ENCODE measurements at regions not wholly inside any gene's neighbourhood (a gene's known extent, or its start where the extent isn't known, plus 50 kb on each side); places are given as distances from the start of the nearest gene placed in this dataset.

DNA sequence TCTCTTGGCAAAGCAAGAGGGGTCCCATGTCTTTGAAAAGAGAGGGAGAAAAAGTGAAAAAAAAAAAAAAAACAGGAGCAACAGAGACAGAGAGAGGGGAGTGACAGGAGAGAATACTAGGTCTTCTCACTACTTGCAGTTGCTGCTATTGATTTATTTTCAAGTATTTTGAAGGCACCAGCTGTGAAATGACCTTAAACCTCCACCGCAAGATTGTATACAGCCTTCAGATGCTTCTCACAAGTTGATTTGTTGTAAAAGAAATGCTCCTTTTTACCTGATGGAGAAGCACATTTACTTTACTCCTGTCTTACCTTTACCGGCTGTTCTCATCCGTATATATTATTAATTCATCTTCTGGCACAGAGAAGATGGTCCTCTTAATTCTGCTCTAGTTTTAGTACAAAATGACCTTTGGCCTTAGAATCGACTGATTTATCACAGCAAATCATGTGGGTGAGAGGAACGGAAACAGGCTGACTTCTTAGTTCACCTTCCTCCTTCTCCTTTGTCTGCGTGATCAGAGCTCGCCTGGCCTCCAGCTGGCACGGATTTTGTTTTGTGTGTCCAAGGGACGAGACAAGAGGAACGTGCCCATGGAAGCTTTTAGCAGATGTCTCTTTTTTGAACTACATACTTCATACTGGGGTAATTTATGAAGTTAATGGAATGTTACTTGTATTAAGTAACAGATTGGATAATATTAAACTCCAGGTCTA is 82.4 kb upstream of the PACRGL start:
- CTCF ChIA-PET: no interaction called here
- POLR2A ChIA-PET: no interaction called here
- Histone ChIP-seq H3K4me1 (ENCODE audit: control insufficient read depth, extremely low read depth, insufficient read depth, low read length) (peaks cover 10% of the 10 kb centered on the region), H3K27me3 (ENCODE audit: control insufficient read depth in 2 of 2, insufficient read depth in 2 of 2, low read length in 2 of 2) (no peaks in the 10 kb centered on the region), H3K36me3 (ENCODE audit: control insufficient read depth in 2 of 2, extremely low read depth in 1 of 2, insufficient read depth in 2 of 2, low read length in 2 of 2) (no peaks in the 10 kb centered on the region), H4K20me1 (replicated peaks; ENCODE audit: control insufficient read depth, extremely low read depth, insufficient read depth, low read length) (no peaks in the 10 kb centered on the region), H3K9ac (replicated peaks; ENCODE audit: extremely low read depth, insufficient read depth, low read length) (no peak overlapping the region), H3K79me2 (ENCODE audit: control insufficient read depth, insufficient read depth, low read length) (no peaks in the 10 kb centered on the region), H3K27ac (ENCODE audit: insufficient read depth, low read depth, low read length) (no peak overlapping the region), H3K9me1 (replicated peaks; ENCODE audit: control insufficient read depth, extremely low read depth, insufficient read depth, low read length) (no peaks in the 10 kb centered on the region), H2AFZ (ENCODE audit: low read depth, low read length) (no peak overlapping the region), H3K9me3 (replicated peaks; ENCODE audit: control insufficient read depth, insufficient read depth, low read length) (no peaks in the 10 kb centered on the region), H3K4me3 (replicated peaks in 1 of 3; ENCODE audit: insufficient read depth in 1 of 3, low read depth in 1 of 3, low read length in 3 of 3) (no peak overlapping the region), H3K4me2 (ENCODE audit: insufficient read depth, low read length) (no peak overlapping the region)
- DNase-seq (ENCODE audit: low read depth, low spot score): peak; percentile 51
- no peak for TF ChIP-seq EZH2 (IDR thresholded peaks at IDR 0.05; ENCODE audit: borderline replicate concordance, low read depth, low read length, severe bottlenecking)
- no peak for TF ChIP-seq FOS (IDR thresholded peaks at IDR 0.05; ENCODE audit: borderline replicate concordance, insufficient read depth, low read length)
- TF ChIP-seq POLR2A (IDR thresholded peaks at IDR 0.05; ENCODE audit: low read depth, low read length): no peak
- TF ChIP-seq GATA2 (IDR thresholded peaks at IDR 0.05; ENCODE audit: insufficient read depth, insufficient read length, low read depth, low read length): no peak
- TF ChIP-seq, protein P1, sequence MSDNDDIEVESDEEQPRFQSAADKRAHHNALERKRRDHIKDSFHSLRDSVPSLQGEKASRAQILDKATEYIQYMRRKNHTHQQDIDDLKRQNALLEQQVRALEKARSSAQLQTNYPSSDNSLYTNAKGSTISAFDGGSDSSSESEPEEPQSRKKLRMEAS (IDR thresholded peaks at IDR 0.05; ENCODE audit: insufficient read depth, insufficient read length): no peak
- TF ChIP-seq JUN (IDR thresholded peaks at IDR 0.05; ENCODE audit: borderline replicate concordance, insufficient read depth, insufficient read length, low read depth): no peak
- intact Hi-C loops (cut with micrococcal nuclease) (no loop called here), dilution Hi-C loops (cut with MboI; ENCODE audit: extremely low pct_ligation_motif_present, low sequenced_read_pairs) (no loop called here)
- FAIRE-seq: no peak
- BruUV-seq (replicated peaks): no TSS peak

DNA sequence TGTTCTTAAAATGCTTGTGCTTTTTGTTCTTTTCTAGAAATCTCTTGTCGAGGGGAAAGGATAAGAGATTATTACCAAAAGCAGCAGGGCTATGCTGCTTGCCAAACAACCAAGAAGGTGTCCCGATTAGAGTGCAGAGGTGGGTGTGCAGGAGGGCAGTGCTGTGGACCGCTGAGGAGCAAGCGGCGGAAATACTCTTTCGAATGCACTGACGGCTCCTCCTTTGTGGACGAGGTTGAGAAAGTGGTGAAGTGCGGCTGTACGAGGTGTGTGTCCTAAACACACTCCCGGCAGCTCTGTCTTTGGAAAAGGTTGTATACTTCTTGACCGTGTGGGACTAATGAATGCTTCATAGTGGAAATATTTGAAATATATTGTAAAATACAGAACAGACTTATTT is 81.5 kb upstream of the PACRGL start:
- BruUV-seq (replicated peaks): no TSS peak
- Histone ChIP-seq H3K27me3 (ENCODE audit: control insufficient read depth in 2 of 2, insufficient read depth in 2 of 2, low read length in 2 of 2) (no peaks in the 10 kb centered on the region), H3K4me2 (ENCODE audit: insufficient read depth, low read length) (no peak overlapping the region), H3K9me3 (replicated peaks; ENCODE audit: control insufficient read depth, insufficient read depth, low read length) (no peaks in the 10 kb centered on the region), H3K79me2 (ENCODE audit: control insufficient read depth, insufficient read depth, low read length) (no peaks in the 10 kb centered on the region), H3K4me1 (ENCODE audit: control insufficient read depth, extremely low read depth, insufficient read depth, low read length) (peaks cover 10% of the 10 kb centered on the region), H3K9me1 (replicated peaks; ENCODE audit: control insufficient read depth, extremely low read depth, insufficient read depth, low read length) (no peaks in the 10 kb centered on the region), H4K20me1 (replicated peaks; ENCODE audit: control insufficient read depth, extremely low read depth, insufficient read depth, low read length) (no peaks in the 10 kb centered on the region), H3K9ac (replicated peaks; ENCODE audit: extremely low read depth, insufficient read depth, low read length) (no peak overlapping the region), H3K27ac (ENCODE audit: insufficient read depth, low read depth, low read length) (no peak overlapping the region), H3K36me3 (ENCODE audit: control insufficient read depth in 2 of 2, extremely low read depth in 1 of 2, insufficient read depth in 2 of 2, low read length in 2 of 2) (no peaks in the 10 kb centered on the region), H3K4me3 (replicated peaks in 1 of 3; ENCODE audit: insufficient read depth in 1 of 3, low read depth in 1 of 3, low read length in 3 of 3) (no peak overlapping the region), H2AFZ (ENCODE audit: low read depth, low read length) (no peak overlapping the region)
- POLR2A ChIA-PET: no interaction called here
- DNase-seq (ENCODE audit: low read depth, low spot score) (no peak), FAIRE-seq (no peak)
- TF ChIP-seq EZH2 (IDR thresholded peaks at IDR 0.05; ENCODE audit: borderline replicate concordance, low read depth, low read length, severe bottlenecking) (no peak), POLR2A (IDR thresholded peaks at IDR 0.05; ENCODE audit: low read depth, low read length) (no peak), POLR2AphosphoS5 (IDR thresholded peaks at IDR 0.05; ENCODE audit: insufficient read depth, low read depth, low read length) (no peak)
- TF ChIP-seq, protein P1 (IDR thresholded peaks at IDR 0.05; ENCODE audit: insufficient read depth, insufficient read length): no peak
- TF ChIP-seq, protein P2, sequence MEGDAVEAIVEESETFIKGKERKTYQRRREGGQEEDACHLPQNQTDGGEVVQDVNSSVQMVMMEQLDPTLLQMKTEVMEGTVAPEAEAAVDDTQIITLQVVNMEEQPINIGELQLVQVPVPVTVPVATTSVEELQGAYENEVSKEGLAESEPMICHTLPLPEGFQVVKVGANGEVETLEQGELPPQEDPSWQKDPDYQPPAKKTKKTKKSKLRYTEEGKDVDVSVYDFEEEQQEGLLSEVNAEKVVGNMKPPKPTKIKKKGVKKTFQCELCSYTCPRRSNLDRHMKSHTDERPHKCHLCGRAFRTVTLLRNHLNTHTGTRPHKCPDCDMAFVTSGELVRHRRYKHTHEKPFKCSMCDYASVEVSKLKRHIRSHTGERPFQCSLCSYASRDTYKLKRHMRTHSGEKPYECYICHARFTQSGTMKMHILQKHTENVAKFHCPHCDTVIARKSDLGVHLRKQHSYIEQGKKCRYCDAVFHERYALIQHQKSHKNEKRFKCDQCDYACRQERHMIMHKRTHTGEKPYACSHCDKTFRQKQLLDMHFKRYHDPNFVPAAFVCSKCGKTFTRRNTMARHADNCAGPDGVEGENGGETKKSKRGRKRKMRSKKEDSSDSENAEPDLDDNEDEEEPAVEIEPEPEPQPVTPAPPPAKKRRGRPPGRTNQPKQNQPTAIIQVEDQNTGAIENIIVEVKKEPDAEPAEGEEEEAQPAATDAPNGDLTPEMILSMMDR (IDR thresholded peaks at IDR 0.05; ENCODE audit: extremely low read depth in 1 of 2, insufficient read depth in 1 of 2, low read depth in 1 of 2, low read length in 2 of 2): no peak
- dilution Hi-C loops (cut with MboI; ENCODE audit: extremely low pct_ligation_motif_present, low sequenced_read_pairs): no loop called here
- CTCF ChIA-PET: no interaction called here
- intact Hi-C loops (cut with micrococcal nuclease): no loop called here

Measured in endothelial cell of umbilical vein (primary cell).